Mesenteric fat pad (tissue), 1 donor: ENCODE measurements at regions not wholly inside any gene's neighbourhood (a gene's known extent, or its start where the extent isn't known, plus 50 kb on each side); places are given as distances from the start of the nearest gene placed in this dataset.
"Not testable (repeated sequence)": the region's sequence is repeated elsewhere in the genome, so short reads cannot be mapped to it uniquely, and the experiment has no call there.

Experiments used
- DNase-seq: peaks from one replicate; pipeline ENCODE4 v3.0.0-alpha.2; 2020; ENCODE audit warnings: low spot score
- donor health status: DM: yes; HTN: yes; CAD: no.

DNA sequence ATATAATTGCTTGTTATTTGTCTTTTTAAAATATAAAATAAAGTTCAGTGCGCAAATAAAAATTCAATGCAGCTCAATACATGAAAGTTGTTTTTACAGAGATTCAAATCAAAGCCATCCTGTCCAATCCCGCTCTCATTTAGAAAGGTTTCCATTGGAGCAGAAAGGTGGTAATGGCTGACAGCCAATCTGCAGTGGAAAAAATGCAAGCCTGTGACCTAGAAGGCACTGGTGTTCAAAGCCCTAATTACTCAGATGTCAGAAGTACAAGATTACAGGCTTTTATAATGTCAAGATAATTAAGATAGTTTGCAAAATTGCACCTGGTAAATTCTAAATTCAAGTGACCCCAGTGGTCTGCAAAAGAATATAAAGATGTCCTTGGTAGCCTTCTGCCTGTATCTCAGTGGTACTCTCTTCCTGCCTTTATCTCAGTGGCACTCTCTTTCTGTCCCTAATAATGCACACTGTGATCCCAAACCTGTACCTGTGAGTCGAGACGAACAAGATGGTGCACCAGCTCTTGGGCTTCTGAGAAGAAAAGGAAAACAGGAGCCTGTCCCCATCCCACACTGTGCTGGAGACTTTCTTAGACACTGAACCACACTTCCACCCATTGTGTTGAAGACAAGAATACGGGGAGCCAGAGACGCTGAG, 212.6 kb upstream of the FRG1 start:
- not testable (repeated sequence) for DNase-seq

- DNase-seq: not testable (repeated sequence)
Measured at GRCh38 chr4:189731989-189732388, 208.7 kb upstream of the FRG1 start.

GRCh38 chr4:189733507-189733906, 207.2 kb upstream of the FRG1 start:
- DNase-seq: not testable (repeated sequence)

DNA sequence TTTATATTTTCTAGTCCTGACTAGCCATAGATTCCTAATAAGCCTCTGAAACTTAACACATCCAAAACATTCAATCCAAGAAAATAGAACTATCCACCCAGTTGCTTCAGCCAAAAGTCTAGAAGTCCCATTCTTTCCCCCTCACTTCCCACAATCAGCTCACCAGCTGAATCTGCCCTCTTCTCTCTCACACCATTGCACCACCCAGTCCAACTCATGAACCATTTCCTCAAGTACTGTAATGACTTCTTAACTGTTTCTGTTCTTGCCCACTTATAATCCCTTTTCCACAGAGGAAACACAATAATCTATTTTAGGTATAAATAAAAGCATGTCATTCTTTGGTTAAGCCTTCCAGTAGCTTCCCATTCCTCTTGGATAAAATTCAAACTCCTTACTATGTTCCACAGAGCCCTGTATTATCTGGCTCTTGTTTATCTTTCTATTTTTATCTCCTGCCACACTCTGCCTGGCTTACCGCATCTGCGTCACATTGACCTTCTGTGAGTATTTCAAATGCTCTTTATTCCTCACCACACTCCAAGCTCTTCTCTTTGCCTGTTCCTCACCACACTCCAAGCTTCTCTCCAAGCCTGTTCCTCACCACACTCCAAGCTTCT, 205.9 kb upstream of the FRG1 start:
- DNase-seq: not testable (repeated sequence)

- DNase-seq: not testable (repeated sequence)
Measured at GRCh38 chr4:189736656-189737055, 204.0 kb upstream of the FRG1 start.

GRCh38 chr4:189740118-189740517, 200.6 kb upstream of the FRG1 start:
- DNase-seq: not testable (repeated sequence)

- no peak for DNase-seq
Measured at GRCh38 chr4:189740873-189741272, 199.8 kb upstream of the FRG1 start.

- not testable (repeated sequence) for DNase-seq
Measured at GRCh38 chr4:189753092-189753491, 187.6 kb upstream of the FRG1 start.

- no peak for DNase-seq
Measured at GRCh38 chr4:189763583-189763982, 177.1 kb upstream of the FRG1 start.

DNA sequence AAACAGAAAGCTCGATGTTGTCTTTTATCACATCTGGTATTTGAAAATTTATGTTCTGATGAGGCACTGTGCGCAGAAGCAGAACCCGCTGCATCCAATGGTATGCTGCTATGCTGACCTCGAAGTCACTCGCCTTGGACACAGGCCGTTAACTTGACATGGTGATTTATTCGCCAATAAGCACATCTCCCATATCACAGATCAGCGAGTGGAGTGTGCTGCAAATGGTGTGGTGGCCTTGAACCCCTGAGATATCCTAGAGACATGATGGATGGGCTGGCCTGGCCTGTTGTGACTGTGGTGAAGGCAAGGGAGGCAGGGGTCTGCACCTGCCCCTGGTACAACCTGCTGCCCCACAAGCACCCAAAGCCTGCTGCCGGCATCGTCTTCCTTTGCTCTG, 175.4 kb upstream of the FRG1 start:
- DNase-seq: no peak

GRCh38 chr4:189765736-189766135, 174.9 kb upstream of the FRG1 start:
- no peak for DNase-seq

DNA sequence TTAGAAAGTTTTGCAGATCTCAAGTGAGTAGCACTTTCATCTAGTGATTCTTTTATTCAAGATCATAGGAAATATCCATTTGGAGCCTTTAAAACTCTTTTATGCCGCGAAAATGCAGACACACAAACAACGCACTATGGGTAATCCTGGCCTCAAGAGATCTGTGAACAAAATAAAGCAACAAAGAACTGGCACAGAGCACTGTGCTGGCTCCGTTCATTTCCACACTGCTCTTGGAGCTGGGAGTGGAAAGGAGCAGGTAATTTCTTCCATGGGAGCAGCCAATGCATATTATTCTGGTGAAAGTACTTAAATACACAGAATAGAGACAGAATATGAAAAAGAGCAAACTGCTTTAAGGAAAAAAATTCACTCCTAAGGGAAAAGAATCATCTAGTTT, 172.7 kb upstream of the FRG1 start:
- DNase-seq: no peak

DNA sequence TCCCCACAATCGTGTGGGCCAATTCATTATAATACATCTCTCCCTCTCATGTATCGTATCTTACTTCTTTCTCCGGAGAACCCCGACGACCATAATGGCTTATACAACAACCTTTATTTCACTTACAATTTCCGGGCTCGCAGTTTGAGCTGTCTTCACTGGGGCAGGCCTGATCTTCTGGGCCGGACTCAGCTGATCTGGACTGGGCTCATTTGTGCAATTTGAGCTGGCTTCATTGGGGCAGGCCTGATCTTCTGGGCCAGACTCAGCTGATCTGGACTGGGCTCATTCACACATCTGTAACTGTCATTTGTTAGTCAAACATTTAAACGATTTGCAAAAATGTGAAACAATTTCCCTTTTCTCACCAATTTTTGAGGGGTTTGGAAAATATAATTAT, 171.5 kb upstream of the FRG1 start:
- DNase-seq: no peak

DNA sequence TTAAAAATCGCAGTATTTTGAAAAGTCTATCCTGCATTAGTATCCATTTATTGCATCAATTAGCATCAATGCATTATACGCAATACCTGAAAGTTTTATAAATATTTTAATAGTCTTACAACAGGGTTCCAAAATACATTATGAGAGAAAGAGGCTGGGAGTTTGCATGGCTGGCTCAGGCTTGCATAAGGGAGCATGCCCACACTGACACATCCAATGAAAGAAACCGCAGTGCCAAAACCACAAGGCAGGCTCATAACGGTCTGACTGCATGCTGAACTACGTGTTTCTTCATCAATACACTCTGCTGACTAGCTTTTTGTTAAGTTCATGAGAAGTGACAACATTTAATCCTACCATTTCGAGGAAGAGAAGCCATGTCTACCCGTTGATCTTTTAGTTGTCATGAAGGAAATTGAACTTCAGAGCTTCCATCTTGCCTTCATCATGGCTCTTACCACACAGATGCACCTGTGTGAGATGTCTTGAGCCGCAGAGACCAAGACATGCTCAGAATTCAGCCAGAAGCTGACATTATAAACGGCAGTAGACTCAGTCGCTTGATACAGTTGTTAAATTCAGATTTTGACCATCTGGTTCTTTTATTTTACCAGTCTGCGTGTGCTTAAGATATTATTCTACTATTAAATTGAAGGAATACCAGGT, 168.8 kb upstream of the FRG1 start:
- no peak for DNase-seq

GRCh38 chr4:189773909-189774308, 166.8 kb upstream of the FRG1 start:
- DNase-seq: no peak

- no peak for DNase-seq
Measured at GRCh38 chr4:189779281-189779980, 161.2 kb upstream of the FRG1 start.

- no peak for DNase-seq
Measured at GRCh38 chr4:189780391-189780790, 160.3 kb upstream of the FRG1 start.

DNA sequence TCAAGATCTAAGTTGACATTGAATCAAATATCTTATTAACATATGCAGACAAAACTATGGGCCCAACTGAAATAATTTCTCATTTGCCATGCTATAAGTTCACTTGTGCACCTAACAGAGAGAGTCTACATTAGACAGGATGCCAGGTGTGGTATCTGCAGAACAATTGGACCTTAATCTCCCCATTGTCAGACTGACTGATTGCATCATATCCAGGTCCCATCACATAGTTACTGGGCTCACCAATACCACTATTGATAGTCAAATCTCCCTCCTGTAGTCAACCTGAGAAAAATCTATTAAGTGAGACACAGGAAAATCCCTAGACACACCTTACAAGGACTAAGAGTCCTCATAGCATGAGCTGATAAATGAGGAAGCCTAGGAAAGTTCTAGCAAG, 156.0 kb upstream of the FRG1 start:
- DNase-seq: no peak

DNA sequence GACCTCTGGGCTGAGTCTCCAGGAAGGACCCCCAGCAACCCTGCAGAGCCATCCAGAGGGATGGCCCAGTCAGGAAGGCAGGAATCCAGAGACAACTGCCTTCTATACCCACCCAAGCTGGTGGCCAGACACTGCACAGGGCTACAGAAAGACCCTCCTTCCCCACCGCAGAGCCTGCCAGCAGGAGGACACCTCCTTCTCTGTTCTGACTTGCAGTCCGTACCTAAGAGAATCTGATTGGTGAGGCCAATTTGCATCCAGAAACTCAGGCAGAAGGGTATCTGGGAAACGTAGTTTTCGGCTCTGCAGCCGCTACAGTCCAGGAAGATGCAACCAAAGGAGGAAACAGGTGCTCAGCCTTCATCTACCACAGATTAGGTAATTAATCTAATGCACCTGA, 155.4 kb upstream of the FRG1 start:
- no peak for DNase-seq

DNA sequence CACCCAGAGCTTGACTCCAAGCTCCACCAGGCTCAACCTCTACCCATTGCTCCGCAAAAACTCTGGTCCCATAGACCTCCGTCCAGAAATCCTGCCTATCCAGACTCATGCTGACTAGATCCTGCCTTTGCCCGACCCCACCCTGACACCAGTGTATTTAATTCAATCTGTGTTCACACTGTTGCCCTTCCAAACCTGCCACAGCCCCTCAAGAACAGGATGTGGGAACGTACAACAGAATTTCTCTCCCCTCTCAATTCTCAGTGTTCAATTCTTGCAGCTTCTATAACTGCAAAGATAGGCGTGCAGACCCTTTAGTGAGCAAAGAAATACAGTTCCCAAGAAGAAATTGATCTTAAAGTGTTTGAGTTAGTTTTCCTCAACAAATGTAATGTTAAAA, 154.2 kb upstream of the FRG1 start:
- DNase-seq: no peak

- DNase-seq: no peak
Measured at GRCh38 chr4:189787216-189788031, 153.2 kb upstream of the FRG1 start.
